OCI-LY7 (cell line): ENCODE measurements at regions not wholly inside any gene's neighbourhood (a gene's known extent, or its start where the extent isn't known, plus 50 kb on each side); places are given as distances from the start of the nearest gene placed in this dataset.

Experiments
- BruUV-seq: library from RNA; stranded (reverse); fragments of 400-500 nt; replicated peaks from 2 replicates; lab custom pipeline; 2021; lab: Mats Ljungman, UMichigan
- CTCF ChIA-PET: fragments of 300-600 bp; sonication (Branson Sonifier 250); formaldehyde crosslinking; loops from one replicate; lab custom pipeline; 2022; ENCODE audit warnings: antibody characterized with exemption; ENCODE audit not compliant: unreplicated experiment; lab: Charles Lee
- POLR2A ChIA-PET: fragments of 300-600 bp; sonication (Branson Sonifier 250); formaldehyde crosslinking; loops from one replicate; lab custom pipeline; 2022; ENCODE audit warnings: antibody characterized with exemption; lab: Charles Lee
- DNase-seq: peaks from one replicate; pipeline ENCODE4 v3.0.0-alpha.2; 2015; ENCODE audit warnings: low spot score
- H2AFZ ChIP-seq: fragments of 200-600 bp; sonication (generic), shearing (Covaris generic); 2 replicates; pipeline ENCODE4 v1.6.1; 2014; ENCODE audit warnings: mild to moderate bottlenecking, antibody characterized with exemption, low read length, moderate library complexity
- H3K27ac ChIP-seq: fragments of 200-600 bp; sonication (generic); 2 replicates; pipeline ENCODE4 v1.5.1; 2014; ENCODE audit warnings: mixed run types, low read depth, mild to moderate bottlenecking, moderate library complexity, low read length, inconsistent platforms; ENCODE audit not compliant: poor library complexity, severe bottlenecking
- H3K36me3 ChIP-seq: fragments of 200-600 bp; sonication (generic); 2 replicates; pipeline ENCODE4 v1.6.1; 2014; ENCODE audit warnings: mild to moderate bottlenecking, antibody characterized with exemption, low read length, moderate library complexity, mixed read lengths; ENCODE audit not compliant: insufficient read depth
- H3K4me1 ChIP-seq: fragments of 200-600 bp; sonication (generic); 2 replicates; pipeline ENCODE4 v1.5.1; 2014; ENCODE audit warnings: mild to moderate bottlenecking, low read length; ENCODE audit not compliant: insufficient read depth, poor library complexity, severe bottlenecking
- H3K4me2 ChIP-seq: fragments of 200-600 bp; sonication (generic); 2 replicates; pipeline ENCODE4 v1.6.1; 2014; ENCODE audit warnings: mild to moderate bottlenecking, low read length
- H3K4me3 ChIP-seq: fragments of 200-600 bp; sonication (generic); 2 replicates; pipeline ENCODE4 v1.5.1; 2014; ENCODE audit warnings: mild to moderate bottlenecking, low read depth, low read length; ENCODE audit not compliant: poor library complexity, severe bottlenecking
- H3K79me2 ChIP-seq: fragments of 200-600 bp; sonication (generic); 2 replicates; pipeline ENCODE4 v1.6.1; 2016; ENCODE audit warnings: low read depth, mild to moderate bottlenecking, low read length, moderate library complexity, mixed read lengths; ENCODE audit not compliant: insufficient read depth
- H3K9me2 ChIP-seq: fragments of 200-600 bp; sonication (generic); 2 replicates; pipeline ENCODE4 v1.6.1; 2016; ENCODE audit warnings: mild to moderate bottlenecking, low read length, mixed read lengths; ENCODE audit not compliant: insufficient read depth
- H3K9me3 ChIP-seq: fragments of 200-600 bp; sonication (generic); 2 replicates; pipeline ENCODE4 v1.6.1; 2014; ENCODE audit warnings: mild to moderate bottlenecking, mixed run types, low read length, mixed read lengths
- H4K20me1 ChIP-seq: fragments of 200-600 bp; sonication (generic); 2 replicates; pipeline ENCODE4 v1.6.1; 2014; ENCODE audit warnings: mild to moderate bottlenecking, antibody characterized with exemption, low read length, moderate library complexity, mixed read lengths; ENCODE audit not compliant: insufficient read depth
- EZH2phosphoT487 ChIP-seq: fragments of 200-600 bp; sonication (generic); IDR thresholded peaks from 2 replicates; pipeline ENCODE4 v1.6.1; 2018; ENCODE audit warnings: low read depth, borderline replicate concordance, mild to moderate bottlenecking, mixed run types, antibody characterized with exemption, low read length, moderate library complexity, mixed read lengths
- intact Hi-C: fragments of 100-400 bp; cut with micrococcal nuclease; formaldehyde crosslinking; loops from one replicate; pipeline ENCODE4 v1.10.0; 2022; ENCODE audit not compliant: unreplicated experiment
- TF ChIP-seq, protein P1 (sequence below): fragments of 200-600 bp; sonication (generic); conservative IDR thresholded peaks from 2 replicates; pipeline ENCODE4 v1.5.1; 2014; ENCODE audit warnings: mild to moderate bottlenecking, antibody characterized with exemption, low read length, moderate library complexity, mixed read lengths

DNA sequence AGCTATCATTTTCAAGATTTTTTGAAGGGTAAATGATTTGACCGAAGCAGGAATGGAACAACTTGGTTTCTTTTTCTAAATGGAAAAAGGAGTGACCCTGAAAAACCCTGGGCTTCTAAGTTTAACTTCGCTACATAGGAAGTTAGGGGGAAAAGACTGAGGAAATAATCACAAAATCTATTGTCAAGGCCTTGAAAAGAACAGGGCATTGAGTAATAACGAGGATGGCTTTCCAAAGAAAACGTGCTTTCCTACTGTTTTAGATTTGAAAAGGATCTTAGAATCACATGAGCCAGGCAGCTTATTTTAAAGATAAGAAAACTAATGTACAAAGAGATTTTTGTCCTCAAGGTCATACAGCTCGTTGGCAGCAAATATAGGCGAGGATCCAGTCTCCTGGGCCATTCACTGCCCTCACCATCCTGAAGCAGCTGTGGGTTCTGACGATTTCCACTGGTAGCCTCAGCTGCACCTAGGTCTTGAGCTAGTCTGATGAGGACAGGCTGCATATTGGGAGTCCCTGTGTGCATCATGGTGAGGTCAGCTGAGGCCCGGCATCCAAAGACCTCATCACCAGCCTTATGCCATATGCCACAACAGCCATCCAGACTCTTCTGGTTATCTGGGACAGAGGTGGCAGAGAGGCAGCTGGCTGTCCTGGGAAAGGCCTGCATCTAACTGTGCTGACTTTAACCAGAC lies 384.7 kb upstream of the NRP1 start:
- intact Hi-C loops: no loop called here
- H3K4me3 ChIP-seq: no peak overlapping the region
- H3K9me3 ChIP-seq: no peaks in the 10 kb centered on the region
- CTCF ChIA-PET: no interaction called here
- POLR2A ChIA-PET: interaction anchor here (0.6 kb wide), 1 partner anchor 20 kb away, joined by 3 read pairs; no protein-coding TSS in a partner anchor
- H3K9me2 ChIP-seq: no peaks in the 10 kb centered on the region
- H3K27ac ChIP-seq: no peak overlapping the region
- DNase-seq: no peak
- H4K20me1 ChIP-seq: no peaks in the 10 kb centered on the region
- no TSS peak for BruUV-seq
- no peak overlapping the region for H2AFZ ChIP-seq
- no peaks in the 10 kb centered on the region for H3K36me3 ChIP-seq
- TF ChIP-seq, protein P1, sequence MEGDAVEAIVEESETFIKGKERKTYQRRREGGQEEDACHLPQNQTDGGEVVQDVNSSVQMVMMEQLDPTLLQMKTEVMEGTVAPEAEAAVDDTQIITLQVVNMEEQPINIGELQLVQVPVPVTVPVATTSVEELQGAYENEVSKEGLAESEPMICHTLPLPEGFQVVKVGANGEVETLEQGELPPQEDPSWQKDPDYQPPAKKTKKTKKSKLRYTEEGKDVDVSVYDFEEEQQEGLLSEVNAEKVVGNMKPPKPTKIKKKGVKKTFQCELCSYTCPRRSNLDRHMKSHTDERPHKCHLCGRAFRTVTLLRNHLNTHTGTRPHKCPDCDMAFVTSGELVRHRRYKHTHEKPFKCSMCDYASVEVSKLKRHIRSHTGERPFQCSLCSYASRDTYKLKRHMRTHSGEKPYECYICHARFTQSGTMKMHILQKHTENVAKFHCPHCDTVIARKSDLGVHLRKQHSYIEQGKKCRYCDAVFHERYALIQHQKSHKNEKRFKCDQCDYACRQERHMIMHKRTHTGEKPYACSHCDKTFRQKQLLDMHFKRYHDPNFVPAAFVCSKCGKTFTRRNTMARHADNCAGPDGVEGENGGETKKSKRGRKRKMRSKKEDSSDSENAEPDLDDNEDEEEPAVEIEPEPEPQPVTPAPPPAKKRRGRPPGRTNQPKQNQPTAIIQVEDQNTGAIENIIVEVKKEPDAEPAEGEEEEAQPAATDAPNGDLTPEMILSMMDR: no peak
- no peak for TF ChIP-seq EZH2phosphoT487
- no peaks in the 10 kb centered on the region for H3K4me1 ChIP-seq
- no peaks in the 10 kb centered on the region for H3K79me2 ChIP-seq
- no peak overlapping the region for H3K4me2 ChIP-seq

DNA sequence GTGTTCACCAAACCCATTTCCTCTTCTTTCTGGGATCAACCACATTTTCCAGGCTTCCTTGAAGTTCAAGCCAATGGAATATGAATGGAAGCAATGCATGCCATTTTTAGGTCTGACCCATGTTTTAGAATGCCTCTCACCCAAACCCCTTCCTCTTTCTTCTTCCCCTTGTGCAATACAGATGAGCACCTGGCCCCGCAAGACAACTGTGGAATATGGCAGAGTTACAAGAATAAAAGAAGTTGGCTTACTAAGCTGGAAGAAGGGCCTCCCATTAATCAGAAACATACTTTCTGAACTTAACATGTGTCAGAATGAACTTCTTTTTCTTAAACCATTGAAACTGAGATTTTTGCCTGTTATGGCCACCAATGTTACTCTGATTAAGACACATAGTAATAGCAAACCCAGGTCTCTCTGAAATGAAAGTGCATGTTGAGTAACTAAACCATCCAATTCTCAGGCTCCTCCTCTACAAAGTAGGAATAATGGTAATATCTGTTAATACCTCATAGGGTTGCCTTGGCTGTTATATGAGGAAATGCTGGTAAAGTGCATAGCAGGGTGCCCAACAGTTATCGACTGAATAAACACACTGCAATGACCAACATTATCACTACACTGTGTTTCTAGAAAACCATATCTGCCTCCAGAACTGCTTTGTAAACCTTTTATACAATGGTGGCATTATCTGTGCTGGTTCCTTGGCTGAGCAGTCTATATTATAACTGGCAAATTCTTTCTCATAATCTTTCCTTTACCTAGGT lies 382.2 kb upstream of the NRP1 start:
- no peak for DNase-seq
- CTCF ChIA-PET: no interaction called here
- no peak overlapping the region for H3K4me3 ChIP-seq
- no peak overlapping the region for H2AFZ ChIP-seq
- no peak overlapping the region for H3K27ac ChIP-seq
- no peaks in the 10 kb centered on the region for H3K9me3 ChIP-seq
- no peaks in the 10 kb centered on the region for H4K20me1 ChIP-seq
- no TSS peak for BruUV-seq
- intact Hi-C loops: no loop called here
- no peak overlapping the region for H3K4me2 ChIP-seq
- no peaks in the 10 kb centered on the region for H3K79me2 ChIP-seq
- H3K36me3 ChIP-seq: no peaks in the 10 kb centered on the region
- POLR2A ChIA-PET: no interaction called here
- H3K9me2 ChIP-seq: no peaks in the 10 kb centered on the region
- H3K4me1 ChIP-seq: no peaks in the 10 kb centered on the region
- TF ChIP-seq, protein P1: no peak
- TF ChIP-seq EZH2phosphoT487: no peak
